Choroid plexus epithelial cell (primary cell): ENCODE measurements at regions not wholly inside any gene's neighbourhood (a gene's known extent, or its start where the extent isn't known, plus 50 kb on each side); places are given as distances from the start of the nearest gene placed in this dataset.
"Not testable (repeated sequence)": the region's sequence is repeated elsewhere in the genome, so short reads cannot be mapped to it uniquely, and the experiment has no call there.

Source experiments
- DNase-seq: peaks from one replicate; pipeline ENCODE4 v3.0.0-alpha.2; 2010; ENCODE audit warnings: low read depth
- H3K4me3 ChIP-seq: 2 replicates; pipeline ENCODE4 v1.5.1; 2011; ENCODE audit warnings: low read depth, mild to moderate bottlenecking, control low read depth, low read length, moderate library complexity
- CTCF ChIP-seq: conservative IDR thresholded peaks from 2 replicates; pipeline ENCODE4 v1.5.1; 2011; ENCODE audit warnings: low read depth, mild to moderate bottlenecking, control low read depth, inconsistent platforms, low read length, moderate library complexity

GRCh38 chrX:13215729-13216128 lies 104.1 kb downstream of the ATXN3L start:
- no peak for TF ChIP-seq CTCF
- no peak overlapping the region for H3K4me3 ChIP-seq
- DNase-seq = peak; percentile 70

- TF ChIP-seq CTCF = no peak
These were observed 107.6 kb downstream of the ATXN3L start for GRCh38 chrX:13212191-13212651.

GRCh38 chrX:13210142-13210541 lies 109.7 kb downstream of the ATXN3L start:
- not testable (repeated sequence) for H3K4me3 ChIP-seq, DNase-seq

More at GRCh38 chrX:13212191-13212651, 107.6 kb downstream of the ATXN3L start:
- DNase-seq = no peak
- no peak overlapping the region for H3K4me3 ChIP-seq

GRCh38 chrX:13209704-13210103 lies 110.1 kb downstream of the ATXN3L start:
- not testable (repeated sequence) for H3K4me3 ChIP-seq, DNase-seq

- H3K4me3 ChIP-seq = no peak overlapping the region
- DNase-seq = peak; percentile 20
- TF ChIP-seq CTCF = no peak
These were observed 111.4 kb downstream of the ATXN3L start for GRCh38 chrX:13208281-13208935.

GRCh38 chrX:13203271-13203670 lies 116.6 kb downstream of the ATXN3L start:
- H3K4me3 ChIP-seq = no peak overlapping the region
- no peak for TF ChIP-seq CTCF
- no peak for DNase-seq

- no peak for DNase-seq
- TF ChIP-seq CTCF = no peak
- no peak overlapping the region for H3K4me3 ChIP-seq
These were observed 118.1 kb downstream of the ATXN3L start for GRCh38 chrX:13201605-13202219.

GRCh38 chrX:13200398-13200797 lies 119.5 kb downstream of the ATXN3L start:
- no peak for DNase-seq
- TF ChIP-seq CTCF = no peak
- H3K4me3 ChIP-seq = no peak overlapping the region
